LNCaP clone FGC (cell line): ENCODE measurements at regions not wholly inside any gene's neighbourhood (a gene's known extent, or its start where the extent isn't known, plus 50 kb on each side); places are given as distances from the start of the nearest gene placed in this dataset.

ENCODE experiments used
- DNase-seq: peaks from one replicate; pipeline ENCODE4 v3.0.0-alpha.2; 2011; ENCODE audit warnings: low read depth
- H3K4me3 ChIP-seq: 2 replicates; pipeline ENCODE4 v1.5.1; 2011; ENCODE audit warnings: mild to moderate bottlenecking, low read depth, low read length, control low read depth
- TF ChIP-seq, protein P1 (sequence below): IDR thresholded peaks from 2 replicates; pipeline ENCODE4 v1.5.1; 2012; ENCODE audit warnings: mild to moderate bottlenecking; ENCODE audit not compliant: control insufficient read depth, insufficient read depth; ENCODE audit errors: extremely low read depth

GRCh38 chr3:159482241-159482993, 506.2 kb upstream of the IL12A start:
- DNase-seq: no peak
- TF ChIP-seq, protein P1, sequence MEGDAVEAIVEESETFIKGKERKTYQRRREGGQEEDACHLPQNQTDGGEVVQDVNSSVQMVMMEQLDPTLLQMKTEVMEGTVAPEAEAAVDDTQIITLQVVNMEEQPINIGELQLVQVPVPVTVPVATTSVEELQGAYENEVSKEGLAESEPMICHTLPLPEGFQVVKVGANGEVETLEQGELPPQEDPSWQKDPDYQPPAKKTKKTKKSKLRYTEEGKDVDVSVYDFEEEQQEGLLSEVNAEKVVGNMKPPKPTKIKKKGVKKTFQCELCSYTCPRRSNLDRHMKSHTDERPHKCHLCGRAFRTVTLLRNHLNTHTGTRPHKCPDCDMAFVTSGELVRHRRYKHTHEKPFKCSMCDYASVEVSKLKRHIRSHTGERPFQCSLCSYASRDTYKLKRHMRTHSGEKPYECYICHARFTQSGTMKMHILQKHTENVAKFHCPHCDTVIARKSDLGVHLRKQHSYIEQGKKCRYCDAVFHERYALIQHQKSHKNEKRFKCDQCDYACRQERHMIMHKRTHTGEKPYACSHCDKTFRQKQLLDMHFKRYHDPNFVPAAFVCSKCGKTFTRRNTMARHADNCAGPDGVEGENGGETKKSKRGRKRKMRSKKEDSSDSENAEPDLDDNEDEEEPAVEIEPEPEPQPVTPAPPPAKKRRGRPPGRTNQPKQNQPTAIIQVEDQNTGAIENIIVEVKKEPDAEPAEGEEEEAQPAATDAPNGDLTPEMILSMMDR: no peak

DNA sequence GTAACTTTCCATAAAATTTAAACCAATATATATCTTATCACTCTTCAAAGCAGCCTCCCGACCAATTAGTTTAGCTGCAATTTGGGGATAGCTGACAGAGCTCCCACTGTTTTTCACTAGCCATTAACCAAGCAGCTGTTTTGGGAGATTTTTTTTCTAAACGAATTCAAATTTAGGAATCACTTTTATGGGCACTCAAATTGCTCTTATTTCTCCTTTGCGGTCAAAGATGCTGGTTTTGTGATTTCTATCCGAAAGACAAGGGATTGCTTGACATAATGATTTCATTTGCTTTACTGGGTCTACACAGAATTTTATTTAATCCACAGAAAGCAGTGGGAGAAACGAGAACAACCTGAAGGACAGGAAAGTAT, 505.7 kb upstream of the IL12A start:
- no peak for DNase-seq
- H3K4me3 ChIP-seq: no peak overlapping the region
- TF ChIP-seq, protein P1: no peak

More at GRCh38 chr3:159482241-159482993, 506.2 kb upstream of the IL12A start:
- no peak overlapping the region for H3K4me3 ChIP-seq

- no peak for DNase-seq
- TF ChIP-seq, protein P1: no peak
- no peak overlapping the region for H3K4me3 ChIP-seq
These were observed 502.1 kb upstream of the IL12A start for GRCh38 chr3:159486580-159486979.

GRCh38 chr3:159487304-159487703, 501.3 kb upstream of the IL12A start:
- no peak for DNase-seq
- no peak overlapping the region for H3K4me3 ChIP-seq
- TF ChIP-seq, protein P1: no peak

DNA sequence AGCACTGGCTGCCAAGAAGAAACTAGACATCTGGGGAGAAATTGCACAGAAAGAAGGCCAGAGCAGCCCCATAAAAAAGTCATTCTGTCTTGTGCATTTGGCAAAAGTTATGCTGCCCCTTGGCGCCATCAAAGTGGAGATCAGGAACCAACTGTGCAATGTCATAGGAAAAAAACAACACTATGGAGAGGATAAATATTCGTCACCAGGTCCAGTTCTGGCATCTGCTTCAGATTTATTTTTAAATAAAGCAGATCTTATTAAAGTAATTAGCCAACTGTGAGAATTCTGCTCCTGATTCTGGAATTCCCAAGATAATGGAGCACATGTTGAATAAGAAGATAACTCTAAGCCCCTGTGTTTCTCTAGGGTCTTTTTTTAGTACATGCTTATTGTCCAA, 500.0 kb upstream of the IL12A start:
- TF ChIP-seq, protein P1: no peak
- H3K4me3 ChIP-seq: no peak overlapping the region
- no peak for DNase-seq

DNA sequence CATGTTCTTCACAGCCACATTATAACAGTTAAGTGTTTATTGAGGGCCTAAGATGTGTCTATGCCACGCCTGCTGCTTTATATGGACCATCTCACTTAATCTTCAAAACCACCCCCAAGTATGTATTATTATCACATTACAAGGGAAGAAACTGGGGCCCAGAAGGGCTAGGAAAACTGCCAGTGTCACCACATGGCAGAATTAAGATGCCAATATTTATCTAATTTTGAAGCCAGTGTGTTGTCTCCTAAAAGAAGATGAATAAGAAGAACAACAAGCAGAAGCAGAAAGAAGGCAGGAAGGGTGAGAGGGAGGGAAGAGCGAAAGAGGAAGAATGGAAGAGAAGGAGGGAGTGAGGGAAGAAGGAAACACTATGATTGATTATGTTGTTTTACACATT, 491.3 kb upstream of the IL12A start:
- no peak for DNase-seq
- H3K4me3 ChIP-seq: no peak overlapping the region
- TF ChIP-seq, protein P1: no peak
